IPS-20b (cell line): ENCODE measurements at regions not wholly inside any gene's neighbourhood (a gene's known extent, or its start where the extent isn't known, plus 50 kb on each side); places are given as distances from the start of the nearest gene placed in this dataset.

Experiments used
- H3K27ac ChIP-seq: one replicate; pipeline ENCODE4 v1.5.1; 2013; ENCODE audit warnings: low read length
- H3K27me3 ChIP-seq: 2 replicates; pipeline ENCODE4 v1.6.1; 2013; ENCODE audit warnings: mild to moderate bottlenecking, low read length, inconsistent platforms; ENCODE audit not compliant: insufficient read depth
- H3K36me3 ChIP-seq: 2 replicates; pipeline ENCODE4 v1.6.1; 2013; ENCODE audit warnings: low read depth, mild to moderate bottlenecking, inconsistent platforms, low read length, moderate library complexity; ENCODE audit not compliant: insufficient read depth
- H3K4me1 ChIP-seq: 2 replicates; pipeline ENCODE4 v1.6.1; 2013; ENCODE audit warnings: mild to moderate bottlenecking, control low read depth, inconsistent platforms, low read length, moderate library complexity; ENCODE audit not compliant: insufficient read depth
- H3K4me3 ChIP-seq: 2 replicates; pipeline ENCODE4 v1.5.1; 2013; ENCODE audit warnings: mild to moderate bottlenecking, low read length, inconsistent platforms
- H3K9ac ChIP-seq: 2 replicates; pipeline ENCODE4 v1.6.1; 2013; ENCODE audit warnings: low read depth, mild to moderate bottlenecking, inconsistent platforms, low read length, moderate library complexity
- H3K9me3 ChIP-seq: 2 replicates; pipeline ENCODE4 v1.6.1; 2013; ENCODE audit warnings: mild to moderate bottlenecking, low read depth, low read length, inconsistent platforms; ENCODE audit not compliant: insufficient read depth

GRCh38 chrX:10904220-10904619, 206.9 kb upstream of the HCCS start:
- no peaks in the 10 kb centered on the region for H3K4me1 ChIP-seq
- no peaks in the 10 kb centered on the region for H3K36me3 ChIP-seq
- H3K27me3 ChIP-seq, result no peaks in the 10 kb centered on the region
- no peak overlapping the region for H3K4me3 ChIP-seq
- H3K9me3 ChIP-seq, result no peaks in the 10 kb centered on the region
- H3K9ac ChIP-seq, result no peak overlapping the region
- H3K27ac ChIP-seq, result no peak overlapping the region

GRCh38 chrX:10906866-10907265, 204.3 kb upstream of the HCCS start:
- no peaks in the 10 kb centered on the region for H3K36me3 ChIP-seq

GRCh38 chrX:10922159-10922558, 189.0 kb upstream of the HCCS start:
- Histone ChIP-seq H3K9me3 (no peaks in the 10 kb centered on the region), H3K27ac (no peak overlapping the region), H3K4me1 (no peaks in the 10 kb centered on the region), H3K9ac (no peak overlapping the region), H3K27me3 (no peaks in the 10 kb centered on the region), H3K4me3 (no peak overlapping the region), H3K36me3 (no peaks in the 10 kb centered on the region)

More at GRCh38 chrX:10906866-10907265, 204.3 kb upstream of the HCCS start:
- H3K27me3 ChIP-seq, result no peaks in the 10 kb centered on the region
- H3K4me1 ChIP-seq, result no peaks in the 10 kb centered on the region
- H3K4me3 ChIP-seq, result no peak overlapping the region
- no peak overlapping the region for H3K9ac ChIP-seq
- no peak overlapping the region for H3K27ac ChIP-seq
- no peaks in the 10 kb centered on the region for H3K9me3 ChIP-seq

GRCh38 chrX:10922835-10923234, 188.3 kb upstream of the HCCS start:
- Histone ChIP-seq H3K4me3 (no peak overlapping the region), H3K9me3 (no peaks in the 10 kb centered on the region), H3K36me3 (no peaks in the 10 kb centered on the region), H3K27me3 (no peaks in the 10 kb centered on the region), H3K9ac (no peak overlapping the region), H3K4me1 (no peaks in the 10 kb centered on the region), H3K27ac (no peak overlapping the region)

GRCh38 chrX:10923466-10923865, 187.7 kb upstream of the HCCS start:
- no peak overlapping the region for H3K4me3 ChIP-seq
- H3K9me3 ChIP-seq, result no peaks in the 10 kb centered on the region
- H3K36me3 ChIP-seq, result no peaks in the 10 kb centered on the region
- H3K27me3 ChIP-seq, result no peaks in the 10 kb centered on the region
- no peaks in the 10 kb centered on the region for H3K4me1 ChIP-seq
- no peak overlapping the region for H3K27ac ChIP-seq
- H3K9ac ChIP-seq, result no peak overlapping the region

GRCh38 chrX:10926404-10926803, 184.7 kb upstream of the HCCS start:
- H3K27me3 ChIP-seq, result no peaks in the 10 kb centered on the region
- no peaks in the 10 kb centered on the region for H3K4me1 ChIP-seq
- no peak overlapping the region for H3K27ac ChIP-seq
- H3K36me3 ChIP-seq, result no peaks in the 10 kb centered on the region
- no peaks in the 10 kb centered on the region for H3K9me3 ChIP-seq
- H3K4me3 ChIP-seq, result no peak overlapping the region
- H3K9ac ChIP-seq, result no peak overlapping the region

- Histone ChIP-seq H3K4me1 (no peaks in the 10 kb centered on the region), H3K27me3 (no peaks in the 10 kb centered on the region), H3K9me3 (no peaks in the 10 kb centered on the region), H3K9ac (no peak overlapping the region), H3K4me3 (no peak overlapping the region), H3K36me3 (no peaks in the 10 kb centered on the region), H3K27ac (no peak overlapping the region)
These were observed 184.2 kb upstream of the HCCS start for GRCh38 chrX:10926891-10927290.

GRCh38 chrX:10929747-10930146, 181.4 kb upstream of the HCCS start:
- Histone ChIP-seq H3K9me3 (no peaks in the 10 kb centered on the region), H3K36me3 (no peaks in the 10 kb centered on the region), H3K27me3 (no peaks in the 10 kb centered on the region), H3K4me1 (no peaks in the 10 kb centered on the region), H3K27ac (no peak overlapping the region), H3K9ac (no peak overlapping the region), H3K4me3 (no peak overlapping the region)

GRCh38 chrX:10930151-10930550, 181.0 kb upstream of the HCCS start:
- Histone ChIP-seq H3K4me3 (no peak overlapping the region), H3K9me3 (no peaks in the 10 kb centered on the region), H3K4me1 (no peaks in the 10 kb centered on the region), H3K27ac (no peak overlapping the region), H3K36me3 (no peaks in the 10 kb centered on the region), H3K9ac (no peak overlapping the region), H3K27me3 (no peaks in the 10 kb centered on the region)

- Histone ChIP-seq H3K36me3 (no peaks in the 10 kb centered on the region), H3K9ac (no peak overlapping the region), H3K9me3 (no peaks in the 10 kb centered on the region), H3K27ac (no peak overlapping the region), H3K4me3 (no peak overlapping the region), H3K4me1 (no peaks in the 10 kb centered on the region), H3K27me3 (no peaks in the 10 kb centered on the region)
These were observed 179.2 kb upstream of the HCCS start for GRCh38 chrX:10931976-10932375.

- no peaks in the 10 kb centered on the region for H3K36me3 ChIP-seq
- H3K4me3 ChIP-seq, result no peak overlapping the region
- no peaks in the 10 kb centered on the region for H3K9me3 ChIP-seq
- no peak overlapping the region for H3K27ac ChIP-seq
- no peaks in the 10 kb centered on the region for H3K4me1 ChIP-seq
- no peak overlapping the region for H3K9ac ChIP-seq
- H3K27me3 ChIP-seq, result no peaks in the 10 kb centered on the region
These were observed 178.2 kb upstream of the HCCS start for GRCh38 chrX:10932842-10933440.

GRCh38 chrX:10935501-10935900, 175.6 kb upstream of the HCCS start:
- H3K27ac ChIP-seq, result no peak overlapping the region
- no peaks in the 10 kb centered on the region for H3K9me3 ChIP-seq
- no peak overlapping the region for H3K9ac ChIP-seq
- H3K4me3 ChIP-seq, result no peak overlapping the region
- no peaks in the 10 kb centered on the region for H3K27me3 ChIP-seq
- H3K36me3 ChIP-seq, result no peaks in the 10 kb centered on the region
- H3K4me1 ChIP-seq, result no peaks in the 10 kb centered on the region
